WTC11 (cell line): ENCODE measurements at regions not wholly inside any gene's neighbourhood (a gene's known extent, or its start where the extent isn't known, plus 50 kb on each side); places are given as distances from the start of the nearest gene placed in this dataset.

Experiments used
- ATAC-seq: fragments of 200-7000 bp; cut with Tn5 transposase; 2 replicates; pipeline ENCODE4 v1.10.0; 2021; ENCODE audit warnings: mild to moderate bottlenecking, moderate library complexity
- CTCF ChIA-PET: fragments of 300-600 bp; sonication (Branson Sonifier 250); formaldehyde crosslinking; loops from one replicate; lab custom pipeline; 2021; ENCODE audit warnings: antibody characterized with exemption; lab: Charles Lee
- POLR2A ChIA-PET: fragments of 350-600 bp; sonication (Branson Sonifier 250); formaldehyde crosslinking; loops from one replicate; lab custom pipeline; 2021; ENCODE audit warnings: antibody characterized with exemption; lab: Charles Lee
- DNase-seq: peaks from one replicate; pipeline ENCODE4 v3.0.0; 2021; ENCODE audit warnings: low spot score
- H3K27ac Mint-ChIP-seq: 2 replicates; pipeline ENCODE4 v1.8.0; 2021; ENCODE audit warnings: mixed read lengths
- H3K27me3 Mint-ChIP-seq: 2 replicates; pipeline ENCODE4 v1.8.0; 2021; ENCODE audit warnings: low read depth, mild to moderate bottlenecking, moderate library complexity, mixed read lengths
- H3K36me3 Mint-ChIP-seq: 2 replicates; pipeline ENCODE4 v1.8.0; 2021; ENCODE audit warnings: mixed read lengths
- H3K4me1 Mint-ChIP-seq: 2 replicates; pipeline ENCODE4 v1.8.0; 2022; ENCODE audit warnings: mixed read lengths
- H3K4me3 Mint-ChIP-seq: 2 replicates; pipeline ENCODE4 v1.8.0; 2021; ENCODE audit warnings: mild to moderate bottlenecking, moderate library complexity, mixed read lengths
- H3K9me3 Mint-ChIP-seq: 2 replicates; pipeline ENCODE4 v1.8.0; 2021; ENCODE audit warnings: mixed read lengths
- AR ChIP-seq: fragments of 250-450 bp; sonication (Bioruptor Pico); IDR thresholded peaks from 2 replicates; pipeline ENCODE4 v1.9.0; 2021; ENCODE audit warnings: mild to moderate bottlenecking
- ATF6 ChIP-seq: sonication (generic); formaldehyde crosslinking; IDR thresholded peaks from 2 replicates; pipeline ENCODE4 v1.8.1; 2023; ENCODE audit warnings: mild to moderate bottlenecking, missing genetic modification reagents
- E2F1 ChIP-seq: sonication (generic); formaldehyde crosslinking; IDR thresholded peaks from 2 replicates; pipeline ENCODE4 v1.8.0; 2022; ENCODE audit warnings: mild to moderate bottlenecking, missing genetic modification reagents
- ESRRA ChIP-seq: sonication (generic); formaldehyde crosslinking; IDR thresholded peaks from 2 replicates; pipeline ENCODE4 v1.8.1; 2022; ENCODE audit warnings: mild to moderate bottlenecking, missing genetic modification reagents, borderline replicate concordance
- FOXP1 ChIP-seq: sonication (generic); formaldehyde crosslinking; IDR thresholded peaks from 2 replicates; pipeline ENCODE4 v1.8.0; 2022; ENCODE audit warnings: missing genetic modification reagents, mild to moderate bottlenecking, moderate library complexity, borderline replicate concordance
- GABPB1 ChIP-seq: sonication (generic); formaldehyde crosslinking; IDR thresholded peaks from 2 replicates; pipeline ENCODE4 v1.8.1; 2023; ENCODE audit warnings: mild to moderate bottlenecking, missing genetic modification reagents
- GTF2I ChIP-seq: fragments of 250-450 bp; sonication (Bioruptor Pico); conservative IDR thresholded peaks from 2 replicates; pipeline ENCODE4 v1.4.0; 2021; ENCODE audit warnings: mild to moderate bottlenecking
- HMGA2 ChIP-seq: fragments of 250-450 bp; sonication (Bioruptor Pico); IDR thresholded peaks from 2 replicates; pipeline ENCODE4 v1.4.0; 2021; ENCODE audit warnings: mild to moderate bottlenecking, moderate library complexity
- KAT7 ChIP-seq: sonication (generic); formaldehyde crosslinking; IDR thresholded peaks from 2 replicates; pipeline ENCODE4 v1.8.1; 2023; ENCODE audit warnings: missing genetic modification reagents, mild to moderate bottlenecking, borderline replicate concordance
- MYBL2 ChIP-seq: sonication (generic); formaldehyde crosslinking; IDR thresholded peaks from 2 replicates; pipeline ENCODE4 v1.8.1; 2023; ENCODE audit warnings: mild to moderate bottlenecking, moderate library complexity, missing genetic modification reagents
- NR2C2 ChIP-seq: sonication (generic); formaldehyde crosslinking; IDR thresholded peaks from 2 replicates; pipeline ENCODE4 v1.8.0; 2022; ENCODE audit warnings: mild to moderate bottlenecking, missing genetic modification reagents
- PREB ChIP-seq: sonication (generic); formaldehyde crosslinking; IDR thresholded peaks from 2 replicates; pipeline ENCODE4 v1.8.1; 2022; ENCODE audit warnings: mild to moderate bottlenecking, missing genetic modification reagents, moderate library complexity, borderline replicate concordance
- RORB ChIP-seq: fragments of 250-450 bp; sonication (Bioruptor Pico); IDR thresholded peaks from 2 replicates; pipeline ENCODE4 v1.9.0; 2021; ENCODE audit warnings: mild to moderate bottlenecking
- SP1 ChIP-seq: sonication (generic); formaldehyde crosslinking; conservative IDR thresholded peaks from 2 replicates; pipeline ENCODE4 v1.8.1; 2022; ENCODE audit warnings: missing genetic modification reagents
- STAT6 ChIP-seq: sonication (generic); formaldehyde crosslinking; conservative IDR thresholded peaks from 2 replicates; pipeline ENCODE4 v1.8.1; 2023; ENCODE audit warnings: mild to moderate bottlenecking, low read depth, missing genetic modification reagents, moderate library complexity
- TEAD1 ChIP-seq: sonication (generic); formaldehyde crosslinking; IDR thresholded peaks from 2 replicates; pipeline ENCODE4 v1.8.0; 2022; ENCODE audit warnings: mild to moderate bottlenecking, missing genetic modification reagents
- ZBTB21 ChIP-seq: sonication (generic); formaldehyde crosslinking; IDR thresholded peaks from 2 replicates; pipeline ENCODE4 v1.8.1; 2023; ENCODE audit warnings: mild to moderate bottlenecking, missing genetic modification reagents, borderline replicate concordance
- ZNF121 ChIP-seq: sonication (generic); formaldehyde crosslinking; IDR thresholded peaks from 2 replicates; pipeline ENCODE4 v1.8.0; 2023; ENCODE audit warnings: missing genetic modification reagents
- ZNF263 ChIP-seq: sonication (generic); formaldehyde crosslinking; IDR thresholded peaks from 2 replicates; pipeline ENCODE4 v1.8.1; 2022; ENCODE audit warnings: low read depth, mild to moderate bottlenecking, moderate library complexity, missing genetic modification reagents
- ZNF317 ChIP-seq: sonication (generic); formaldehyde crosslinking; IDR thresholded peaks from 2 replicates; pipeline ENCODE4 v1.8.1; 2023; ENCODE audit warnings: low read depth, mild to moderate bottlenecking, moderate library complexity, missing genetic modification reagents, borderline replicate concordance
- ZNF396 ChIP-seq: fragments of 250-450 bp; sonication (Bioruptor Pico); IDR thresholded peaks from 2 replicates; pipeline ENCODE4 v1.8.0; 2021; ENCODE audit warnings: mild to moderate bottlenecking, moderate library complexity, borderline replicate concordance
- ZNF512 ChIP-seq: sonication (generic); formaldehyde crosslinking; IDR thresholded peaks from 2 replicates; pipeline ENCODE4 v1.8.1; 2022; ENCODE audit warnings: missing genetic modification reagents, borderline replicate concordance

GRCh38 chr3:72627271-72627670 lies 221.0 kb downstream of the SHQ1 start (continued):
- TF ChIP-seq AR (CRISPR knock-in tag): no peak
- TF ChIP-seq KAT7 (CRISPR knock-in tag): no peak
- TF ChIP-seq RORB (CRISPR knock-in tag): no peak
- TF ChIP-seq STAT6: no peak
- no peak for TF ChIP-seq SP1 (CRISPR knock-in tag)
- TF ChIP-seq, all 79 proteins: peak for 0

GRCh38 chr3:72625602-72626337 lies 222.5 kb downstream of the SHQ1 start:
- ChIA-PET CTCF (no interaction called here), POLR2A (no interaction called here)
- H3K4me1 Mint-ChIP-seq: peaks cover 19% of the 10 kb centered on the region
- no peak for ATAC-seq
- TF ChIP-seq GTF2I (CRISPR knock-in tag) (no peak), TEAD1 (CRISPR knock-in tag) (no peak), ZNF263 (CRISPR knock-in tag) (no peak), ATF6 (CRISPR knock-in tag) (no peak), ZNF317 (CRISPR knock-in tag) (no peak), ZNF512 (CRISPR knock-in tag) (no peak), NR2C2 (no peak), ZNF396 (CRISPR knock-in tag) (no peak), ESRRA (no peak), FOXP1 (CRISPR knock-in tag) (no peak), GABPB1 (CRISPR knock-in tag) (no peak), E2F1 (CRISPR knock-in tag) (no peak), PREB (no peak), ZBTB21 (CRISPR knock-in tag) (no peak), MYBL2 (CRISPR knock-in tag) (no peak), HMGA2 (CRISPR knock-in tag) (no peak), ZNF121 (CRISPR knock-in tag) (no peak)
- TF ChIP-seq, all 79 proteins: peak for 0
- no peak overlapping the region for H3K27ac Mint-ChIP-seq
- H3K4me3 Mint-ChIP-seq: no peak overlapping the region
- no peaks in the 10 kb centered on the region for H3K27me3 Mint-ChIP-seq
- DNase-seq: no peak
- no peaks in the 10 kb centered on the region for H3K9me3 Mint-ChIP-seq
- H3K36me3 Mint-ChIP-seq: no peaks in the 10 kb centered on the region
